ENCODE measurements at regions not wholly inside any gene's neighbourhood (a gene's known extent, or its start where the extent isn't known, plus 50 kb on each side); places are given as distances from the start of the nearest gene placed in this dataset.
"Not testable (repeated sequence)": the region's sequence is repeated elsewhere in the genome, so short reads cannot be mapped to it uniquely, and the experiment has no call there.

GRCh38 chr6:94590416-94590815 lies 986.9 kb upstream of the MANEA start:
- H3K4me1 ChIP-seq (ENCODE audit: control insufficient read depth in 2 of 2, insufficient read depth in 2 of 2, low read length in 1 of 2), result no peaks in the 10 kb centered on the region
- peaks cover 0 to 3% of the 10 kb centered on the region in 2 donors for H3K9me3 ChIP-seq (ENCODE audit: control insufficient read depth in 2 of 2, insufficient read depth in 1 of 2, low read depth in 1 of 2, low read length in 1 of 2)
- 86 to 87% methylated on average over 6 of the region's 6 CpGs for WGBS, 2 donors
- H3K4me3 ChIP-seq (ENCODE audit: low read depth in 1 of 2, low read length in 2 of 2), result no peak overlapping the region
- H3K27me3 ChIP-seq (ENCODE audit: control insufficient read depth in 1 of 2, insufficient read depth in 2 of 2, low read length in 2 of 2), result no peaks in the 10 kb centered on the region
- H3K27ac ChIP-seq (ENCODE audit: low read depth in 2 of 2, low read length in 1 of 2), result no peak overlapping the region
- no peaks in the 10 kb centered on the region for H3K36me3 ChIP-seq (ENCODE audit: control insufficient read depth in 2 of 2, insufficient read depth in 2 of 2, low read length in 1 of 2)

GRCh38 chr6:94588301-94588700 lies 989.0 kb upstream of the MANEA start:
- Histone ChIP-seq H3K27ac (ENCODE audit: low read depth in 2 of 2, low read length in 1 of 2) (no peak overlapping the region), H3K4me3 (ENCODE audit: low read depth in 1 of 2, low read length in 2 of 2) (no peak overlapping the region), H3K4me1 (ENCODE audit: control insufficient read depth in 2 of 2, insufficient read depth in 2 of 2, low read length in 1 of 2) (no peaks in the 10 kb centered on the region), H3K36me3 (ENCODE audit: control insufficient read depth in 2 of 2, insufficient read depth in 2 of 2, low read length in 1 of 2) (no peaks in the 10 kb centered on the region), H3K9me3 (ENCODE audit: control insufficient read depth in 2 of 2, insufficient read depth in 1 of 2, low read depth in 1 of 2, low read length in 1 of 2) (peaks cover 0 to 3% of the 10 kb centered on the region in 2 donors), H3K27me3 (ENCODE audit: control insufficient read depth in 1 of 2, insufficient read depth in 2 of 2, low read length in 2 of 2) (no peaks in the 10 kb centered on the region)
- 58 to 76% methylated on average over 3 of the region's 3 CpGs for WGBS, 2 donors

- Histone ChIP-seq H3K4me3 (ENCODE audit: low read depth in 1 of 2, low read length in 2 of 2) (no peak overlapping the region), H3K27ac (ENCODE audit: low read depth in 2 of 2, low read length in 1 of 2) (no peak overlapping the region), H3K4me1 (ENCODE audit: control insufficient read depth in 2 of 2, insufficient read depth in 2 of 2, low read length in 1 of 2) (no peaks in the 10 kb centered on the region), H3K36me3 (ENCODE audit: control insufficient read depth in 2 of 2, insufficient read depth in 2 of 2, low read length in 1 of 2) (no peaks in the 10 kb centered on the region), H3K27me3 (ENCODE audit: control insufficient read depth in 1 of 2, insufficient read depth in 2 of 2, low read length in 2 of 2) (no peaks in the 10 kb centered on the region), H3K9me3 (ENCODE audit: control insufficient read depth in 2 of 2, insufficient read depth in 1 of 2, low read depth in 1 of 2, low read length in 1 of 2) (no peaks in the 10 kb centered on the region)
- WGBS, 2 donors, result 88 to 92% methylated on average over 2 of the region's 2 CpGs
Observed at GRCh38 chr6:94584211-94584610, 993.1 kb upstream of the MANEA start.

- no peaks in the 10 kb centered on the region for H3K4me1 ChIP-seq (ENCODE audit: control insufficient read depth in 2 of 2, insufficient read depth in 2 of 2, low read length in 1 of 2)
- 61 to 63% methylated on average over 5 of the region's 5 CpGs for WGBS, 2 donors
Observed at GRCh38 chr6:94570581-94570980, 1006.8 kb upstream of the MANEA start.

GRCh38 chr6:94562846-94563245 lies 1014.5 kb upstream of the MANEA start:
- no peaks in the 10 kb centered on the region for H3K36me3 ChIP-seq (ENCODE audit: control insufficient read depth in 2 of 2, insufficient read depth in 2 of 2, low read length in 1 of 2)
- no peaks in the 10 kb centered on the region for H3K9me3 ChIP-seq (ENCODE audit: control insufficient read depth in 2 of 2, insufficient read depth in 1 of 2, low read depth in 1 of 2, low read length in 1 of 2)
- H3K4me1 ChIP-seq (ENCODE audit: control insufficient read depth in 2 of 2, insufficient read depth in 2 of 2, low read length in 1 of 2), result no peaks in the 10 kb centered on the region
- H3K27ac ChIP-seq (ENCODE audit: low read depth in 2 of 2, low read length in 1 of 2), result no peak overlapping the region
- H3K27me3 ChIP-seq (ENCODE audit: control insufficient read depth in 1 of 2, insufficient read depth in 2 of 2, low read length in 2 of 2), result no peaks in the 10 kb centered on the region
- H3K4me3 ChIP-seq (ENCODE audit: low read depth in 1 of 2, low read length in 2 of 2), result no peak overlapping the region
- 77 to 78% methylated on average over 2 of the region's 2 CpGs for WGBS, 2 donors

More at GRCh38 chr6:94570581-94570980, 1006.8 kb upstream of the MANEA start:
- Histone ChIP-seq H3K27me3 (ENCODE audit: control insufficient read depth in 1 of 2, insufficient read depth in 2 of 2, low read length in 2 of 2) (no peaks in the 10 kb centered on the region), H3K4me3 (ENCODE audit: low read depth in 1 of 2, low read length in 2 of 2) (no peak overlapping the region), H3K9me3 (ENCODE audit: control insufficient read depth in 2 of 2, insufficient read depth in 1 of 2, low read depth in 1 of 2, low read length in 1 of 2) (no peaks in the 10 kb centered on the region), H3K36me3 (ENCODE audit: control insufficient read depth in 2 of 2, insufficient read depth in 2 of 2, low read length in 1 of 2) (no peaks in the 10 kb centered on the region), H3K27ac (ENCODE audit: low read depth in 2 of 2, low read length in 1 of 2) (no peak overlapping the region)

- no peaks in the 10 kb centered on the region for H3K4me1 ChIP-seq (ENCODE audit: control insufficient read depth in 2 of 2, insufficient read depth in 2 of 2, low read length in 1 of 2)
- no peak overlapping the region for H3K27ac ChIP-seq (ENCODE audit: low read depth in 2 of 2, low read length in 1 of 2)
- H3K36me3 ChIP-seq (ENCODE audit: control insufficient read depth in 2 of 2, insufficient read depth in 2 of 2, low read length in 1 of 2), result no peaks in the 10 kb centered on the region
- no peaks in the 10 kb centered on the region for H3K27me3 ChIP-seq (ENCODE audit: control insufficient read depth in 1 of 2, insufficient read depth in 2 of 2, low read length in 2 of 2)
- H3K9me3 ChIP-seq (ENCODE audit: control insufficient read depth in 2 of 2, insufficient read depth in 1 of 2, low read depth in 1 of 2, low read length in 1 of 2), result no peaks in the 10 kb centered on the region
- no peak overlapping the region for H3K4me3 ChIP-seq (ENCODE audit: low read depth in 1 of 2, low read length in 2 of 2)
- 75 to 78% methylated on average over 1 of the region's 1 CpG for WGBS, 2 donors
Observed at GRCh38 chr6:94559829-94560537, 1017.4 kb upstream of the MANEA start.

GRCh38 chr6:94557207-94557606 lies 1020.1 kb upstream of the MANEA start:
- not testable (repeated sequence) for H3K9me3 ChIP-seq (ENCODE audit: control insufficient read depth in 2 of 2, insufficient read depth in 1 of 2, low read depth in 1 of 2, low read length in 1 of 2)
- WGBS, 2 donors, result 88 to 96% methylated on average over 11 of the region's 11 CpGs

GRCh38 chr6:94548201-94548600 lies 1029.1 kb upstream of the MANEA start:
- Histone ChIP-seq H3K27me3 (ENCODE audit: control insufficient read depth in 1 of 2, insufficient read depth in 2 of 2, low read length in 2 of 2) (no peaks in the 10 kb centered on the region), H3K4me3 (ENCODE audit: low read depth in 1 of 2, low read length in 2 of 2) (no peak overlapping the region), H3K9me3 (ENCODE audit: control insufficient read depth in 2 of 2, insufficient read depth in 1 of 2, low read depth in 1 of 2, low read length in 1 of 2) (no peaks in the 10 kb centered on the region), H3K4me1 (ENCODE audit: control insufficient read depth in 2 of 2, insufficient read depth in 2 of 2, low read length in 1 of 2) (no peaks in the 10 kb centered on the region), H3K36me3 (ENCODE audit: control insufficient read depth in 2 of 2, insufficient read depth in 2 of 2, low read length in 1 of 2) (no peaks in the 10 kb centered on the region), H3K27ac (ENCODE audit: low read depth in 2 of 2, low read length in 1 of 2) (no peak overlapping the region)
- 71 to 72% methylated on average over 4 of the region's 4 CpGs for WGBS, 2 donors

More at GRCh38 chr6:94557207-94557606, 1020.1 kb upstream of the MANEA start:
- H3K27ac ChIP-seq (ENCODE audit: low read depth in 2 of 2, low read length in 1 of 2); H3K4me3 ChIP-seq (ENCODE audit: low read depth in 1 of 2, low read length in 2 of 2); H3K27me3 ChIP-seq (ENCODE audit: control insufficient read depth in 1 of 2, insufficient read depth in 2 of 2, low read length in 2 of 2); H3K4me1 ChIP-seq (ENCODE audit: control insufficient read depth in 2 of 2, insufficient read depth in 2 of 2, low read length in 1 of 2); H3K36me3 ChIP-seq (ENCODE audit: control insufficient read depth in 2 of 2, insufficient read depth in 2 of 2, low read length in 1 of 2): not testable (repeated sequence)

GRCh38 chr6:94535798-94536197 lies 1041.5 kb upstream of the MANEA start:
- Histone ChIP-seq H3K9me3 (ENCODE audit: control insufficient read depth in 2 of 2, insufficient read depth in 1 of 2, low read depth in 1 of 2, low read length in 1 of 2) (peaks cover 0 to 2% of the 10 kb centered on the region in 2 donors), H3K36me3 (ENCODE audit: control insufficient read depth in 2 of 2, insufficient read depth in 2 of 2, low read length in 1 of 2) (no peaks in the 10 kb centered on the region), H3K4me1 (ENCODE audit: control insufficient read depth in 2 of 2, insufficient read depth in 2 of 2, low read length in 1 of 2) (no peaks in the 10 kb centered on the region), H3K27me3 (ENCODE audit: control insufficient read depth in 1 of 2, insufficient read depth in 2 of 2, low read length in 2 of 2) (no peaks in the 10 kb centered on the region), H3K27ac (ENCODE audit: low read depth in 2 of 2, low read length in 1 of 2) (no peak overlapping the region), H3K4me3 (ENCODE audit: low read depth in 1 of 2, low read length in 2 of 2) (no peak overlapping the region)
- WGBS, 2 donors, result 88 to 97% methylated on average over 1 of the region's 1 CpG

- H3K4me3 ChIP-seq (ENCODE audit: low read depth in 1 of 2, low read length in 2 of 2), result no peak overlapping the region
- H3K27ac ChIP-seq (ENCODE audit: low read depth in 2 of 2, low read length in 1 of 2), result no peak overlapping the region
- no peaks in the 10 kb centered on the region for H3K4me1 ChIP-seq (ENCODE audit: control insufficient read depth in 2 of 2, insufficient read depth in 2 of 2, low read length in 1 of 2)
- H3K27me3 ChIP-seq (ENCODE audit: control insufficient read depth in 1 of 2, insufficient read depth in 2 of 2, low read length in 2 of 2), result no peaks in the 10 kb centered on the region
- H3K9me3 ChIP-seq (ENCODE audit: control insufficient read depth in 2 of 2, insufficient read depth in 1 of 2, low read depth in 1 of 2, low read length in 1 of 2), result peaks cover 3 to 7% of the 10 kb centered on the region in 2 donors
- no peaks in the 10 kb centered on the region for H3K36me3 ChIP-seq (ENCODE audit: control insufficient read depth in 2 of 2, insufficient read depth in 2 of 2, low read length in 1 of 2)
- 89 to 90% methylated on average over 17 of the region's 17 CpGs for WGBS, 2 donors
Observed at GRCh38 chr6:94511502-94512088, 1065.7 kb upstream of the MANEA start.

Measured in esophagus (tissue), 2 donors.